Liver (tissue), 8 donors: ENCODE measurements at regions not wholly inside any gene's neighbourhood (a gene's known extent, or its start where the extent isn't known, plus 50 kb on each side); places are given as distances from the start of the nearest gene placed in this dataset.

Experiments
- DNase-seq: peaks from one replicate; pipeline ENCODE4 v3.0.0-alpha.2; 2017; ENCODE audit warnings: low spot score
- H3K27ac ChIP-seq, 2 donors: one replicate each; pipeline ENCODE4 v1.7.0; 2013; ENCODE audit warnings: inconsistent platforms in 2 of 2, low read length in 2 of 2, control low read depth in 1 of 2, low read depth in 1 of 2, mild to moderate bottlenecking in 1 of 2
- H3K27me3 ChIP-seq, 4 donors: one replicate each; pipeline versions ENCODE4 v1.6.1 to v1.7.0; 2013; ENCODE audit warnings: low read length in 3 of 4, inconsistent platforms in 1 of 4, mild to moderate bottlenecking in 1 of 4, moderate library complexity in 1 of 4; ENCODE audit not compliant: control insufficient read depth in 4 of 4, insufficient read depth in 4 of 4
- H3K36me3 ChIP-seq, 4 donors: one replicate each; pipeline versions ENCODE4 v1.6.1 to v1.7.0; 2013; ENCODE audit warnings: low read length in 3 of 4, mild to moderate bottlenecking in 3 of 4, low read depth in 1 of 4, moderate library complexity in 1 of 4; ENCODE audit not compliant: control insufficient read depth in 4 of 4, insufficient read depth in 3 of 4
- H3K4me1 ChIP-seq, 4 donors: one replicate each; pipeline versions ENCODE4 v1.6.1 to v1.7.0; 2013; ENCODE audit warnings: low read length in 3 of 4, mild to moderate bottlenecking in 3 of 4, moderate library complexity in 1 of 4; ENCODE audit not compliant: control insufficient read depth in 4 of 4, insufficient read depth in 4 of 4
- H3K4me3 ChIP-seq, 3 donors: one replicate each; pipeline versions ENCODE4 v1.6.1 to v1.7.0; 2013; ENCODE audit warnings: low read length in 3 of 3, control low read depth in 1 of 3, low read depth in 1 of 3, mild to moderate bottlenecking in 1 of 3
- H3K9ac ChIP-seq, 2 donors: one replicate each; pipeline ENCODE4 v1.7.0; 2013; ENCODE audit warnings: low read length in 2 of 2, mild to moderate bottlenecking in 2 of 2, moderate library complexity in 2 of 2, control low read depth in 1 of 2, low read depth in 1 of 2
- H3K9me3 ChIP-seq, 4 donors: one replicate each; pipeline versions ENCODE4 v1.6.1 to v1.7.0; 2013; ENCODE audit warnings: low read length in 3 of 4; ENCODE audit not compliant: control insufficient read depth in 4 of 4
- CTCF ChIP-seq: fragments of 150-350 bp; IDR thresholded peaks from 2 replicates; pipeline ENCODE4 v1.5.1; 2017; ENCODE audit warnings: improper control_type of control experiment, low read depth, low read length; ENCODE audit not compliant: missing input control
- EGR1 ChIP-seq, 2 donors: IDR thresholded peaks; 2 replicates each; pipeline ENCODE4 v1.6.1; 2016 to 2018; ENCODE audit warnings: antibody characterized with exemption in 2 of 2, low read depth in 2 of 2
- FOXA1 ChIP-seq: IDR thresholded peaks from 2 replicates; pipeline ENCODE4 v1.6.1; 2016; ENCODE audit warnings: antibody characterized with exemption
- FOXA2 ChIP-seq: IDR thresholded peaks from 2 replicates; pipeline ENCODE4 v1.6.1; 2016; ENCODE audit warnings: antibody characterized with exemption
- GABPA ChIP-seq, 2 donors: IDR thresholded peaks in 1 of 2; conservative IDR thresholded peaks in 1 of 2; 2 replicates each; pipeline ENCODE4 v1.6.1; 2016; ENCODE audit warnings: antibody characterized with exemption in 2 of 2, mild to moderate bottlenecking in 1 of 2, moderate library complexity in 1 of 2
- HNF4A ChIP-seq, 2 donors: conservative IDR thresholded peaks; 2 replicates each; pipeline ENCODE4 v1.6.1; 2016; ENCODE audit warnings: antibody characterized with exemption in 2 of 2, mild to moderate bottlenecking in 2 of 2
- HNF4G ChIP-seq: IDR thresholded peaks from 2 replicates; pipeline ENCODE4 v1.6.1; 2016; ENCODE audit warnings: antibody characterized with exemption
- JUND ChIP-seq, 2 donors: IDR thresholded peaks; 2 replicates each; pipeline ENCODE4 v1.6.1; 2016; ENCODE audit warnings: antibody characterized with exemption in 2 of 2
- MAX ChIP-seq: IDR thresholded peaks from 2 replicates; pipeline ENCODE4 v1.6.1; 2016; ENCODE audit warnings: antibody characterized with exemption
- NR2F2 ChIP-seq: IDR thresholded peaks from 2 replicates; pipeline ENCODE4 v1.6.1; 2016; ENCODE audit warnings: antibody characterized with exemption
- RAD21 ChIP-seq, 2 donors: IDR thresholded peaks; 2 replicates each; pipeline ENCODE4 v1.6.1; 2016; ENCODE audit warnings: antibody characterized with exemption in 2 of 2, mild to moderate bottlenecking in 2 of 2
- RXRA ChIP-seq, 2 donors: IDR thresholded peaks; 2 replicates each; pipeline ENCODE4 v1.6.1; 2017 to 2018; ENCODE audit warnings: antibody characterized with exemption in 2 of 2, mild to moderate bottlenecking in 1 of 2
- SP1 ChIP-seq: IDR thresholded peaks from 2 replicates; pipeline ENCODE4 v1.6.1; 2018; ENCODE audit warnings: antibody characterized with exemption, mild to moderate bottlenecking
- TAF1 ChIP-seq: conservative IDR thresholded peaks from 2 replicates; pipeline ENCODE4 v1.6.1; 2016; ENCODE audit warnings: antibody characterized with exemption, mild to moderate bottlenecking
- YY1 ChIP-seq: IDR thresholded peaks from 2 replicates; pipeline ENCODE4 v1.6.1; 2016; ENCODE audit warnings: antibody characterized with exemption, mild to moderate bottlenecking
- ZBTB33 ChIP-seq: IDR thresholded peaks from 2 replicates; pipeline ENCODE4 v1.6.1; 2016; ENCODE audit warnings: antibody characterized with exemption
- WGBS: extraction: QIAGEN DNeasy Blood & Tissue Kit; methylation state at CpG from one replicate; pipeline ENCODE4 v1.1.7; 2013; 5-methylcytosine and 5-hydroxymethylcytosine counted together
- TF ChIP-seq, protein P1 (sequence below): IDR thresholded peaks from 2 replicates; pipeline ENCODE4 v1.6.1; 2016; ENCODE audit warnings: antibody characterized with exemption, mild to moderate bottlenecking
- TF ChIP-seq, protein P2 (sequence below): IDR thresholded peaks from 2 replicates; pipeline ENCODE4 v1.6.1; 2016; ENCODE audit warnings: antibody characterized with exemption
- donor health status: healthy.
- donor health status: healthy.
- donor health status: healthy.
- donor health status: healthy.
- donor health status: healthy.

DNA sequence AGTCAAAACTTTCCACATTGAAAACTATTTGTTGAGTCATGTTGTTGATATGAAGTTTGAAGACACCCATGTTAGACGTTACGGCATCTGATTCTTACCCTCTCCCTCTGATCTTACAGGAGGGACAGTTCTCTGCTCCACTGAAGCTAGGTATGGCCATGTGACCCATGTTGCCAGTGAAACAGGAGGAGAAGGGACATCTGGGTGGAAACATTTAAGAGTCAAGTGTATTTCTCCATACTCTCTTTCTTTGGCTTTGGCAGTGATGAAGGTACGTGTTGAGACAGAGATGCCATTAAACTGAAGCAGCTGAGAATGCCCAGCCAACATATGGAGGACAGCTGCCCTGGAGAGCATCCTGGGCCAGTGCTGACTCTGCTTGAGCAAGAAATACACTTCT is 198.4 kb upstream of the PTGFR start:
- no peak for DNase-seq
- H3K27me3 ChIP-seq, result no peaks in the 10 kb centered on the region
- no peaks in the 10 kb centered on the region for H3K9me3 ChIP-seq
- no peak overlapping the region for H3K27ac ChIP-seq
- H3K4me3 ChIP-seq, result no peak overlapping the region
- H3K4me1 ChIP-seq, result peaks cover 0 to 1% (median 0%) of the 10 kb centered on the region in 4 donors
- H3K36me3 ChIP-seq, result no peaks in the 10 kb centered on the region
- no peak overlapping the region for H3K9ac ChIP-seq
- TF ChIP-seq TAF1 (no peak), HNF4A (conservative IDR thresholded peaks at IDR 0.05) (no peak), SP1 (no peak), FOXA1 (no peak), NR2F2 (no peak), EGR1 (IDR thresholded peaks at IDR 0.05; ENCODE audit: low read depth in 2 of 2) (no peak), RAD21 (IDR thresholded peaks at IDR 0.05) (no peak), FOXA2 (no peak), ZBTB33 (no peak), JUND (IDR thresholded peaks at IDR 0.05) (no peak), CTCF (no peak), HNF4G (no peak), YY1 (no peak), MAX (no peak), GABPA (IDR thresholded peaks at IDR 0.05 in 1 of 2, conservative IDR thresholded peaks at IDR 0.05 in 1 of 2) (no peak)
- TF ChIP-seq, protein P1, sequence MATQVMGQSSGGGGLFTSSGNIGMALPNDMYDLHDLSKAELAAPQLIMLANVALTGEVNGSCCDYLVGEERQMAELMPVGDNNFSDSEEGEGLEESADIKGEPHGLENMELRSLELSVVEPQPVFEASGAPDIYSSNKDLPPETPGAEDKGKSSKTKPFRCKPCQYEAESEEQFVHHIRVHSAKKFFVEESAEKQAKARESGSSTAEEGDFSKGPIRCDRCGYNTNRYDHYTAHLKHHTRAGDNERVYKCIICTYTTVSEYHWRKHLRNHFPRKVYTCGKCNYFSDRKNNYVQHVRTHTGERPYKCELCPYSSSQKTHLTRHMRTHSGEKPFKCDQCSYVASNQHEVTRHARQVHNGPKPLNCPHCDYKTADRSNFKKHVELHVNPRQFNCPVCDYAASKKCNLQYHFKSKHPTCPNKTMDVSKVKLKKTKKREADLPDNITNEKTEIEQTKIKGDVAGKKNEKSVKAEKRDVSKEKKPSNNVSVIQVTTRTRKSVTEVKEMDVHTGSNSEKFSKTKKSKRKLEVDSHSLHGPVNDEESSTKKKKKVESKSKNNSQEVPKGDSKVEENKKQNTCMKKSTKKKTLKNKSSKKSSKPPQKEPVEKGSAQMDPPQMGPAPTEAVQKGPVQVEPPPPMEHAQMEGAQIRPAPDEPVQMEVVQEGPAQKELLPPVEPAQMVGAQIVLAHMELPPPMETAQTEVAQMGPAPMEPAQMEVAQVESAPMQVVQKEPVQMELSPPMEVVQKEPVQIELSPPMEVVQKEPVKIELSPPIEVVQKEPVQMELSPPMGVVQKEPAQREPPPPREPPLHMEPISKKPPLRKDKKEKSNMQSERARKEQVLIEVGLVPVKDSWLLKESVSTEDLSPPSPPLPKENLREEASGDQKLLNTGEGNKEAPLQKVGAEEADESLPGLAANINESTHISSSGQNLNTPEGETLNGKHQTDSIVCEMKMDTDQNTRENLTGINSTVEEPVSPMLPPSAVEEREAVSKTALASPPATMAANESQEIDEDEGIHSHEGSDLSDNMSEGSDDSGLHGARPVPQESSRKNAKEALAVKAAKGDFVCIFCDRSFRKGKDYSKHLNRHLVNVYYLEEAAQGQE, result no peak
- TF ChIP-seq, protein P2, sequence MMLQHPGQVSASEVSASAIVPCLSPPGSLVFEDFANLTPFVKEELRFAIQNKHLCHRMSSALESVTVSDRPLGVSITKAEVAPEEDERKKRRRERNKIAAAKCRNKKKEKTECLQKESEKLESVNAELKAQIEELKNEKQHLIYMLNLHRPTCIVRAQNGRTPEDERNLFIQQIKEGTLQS, result no peak
- 90% methylated on average over 3 of the region's 3 CpGs for WGBS

DNA sequence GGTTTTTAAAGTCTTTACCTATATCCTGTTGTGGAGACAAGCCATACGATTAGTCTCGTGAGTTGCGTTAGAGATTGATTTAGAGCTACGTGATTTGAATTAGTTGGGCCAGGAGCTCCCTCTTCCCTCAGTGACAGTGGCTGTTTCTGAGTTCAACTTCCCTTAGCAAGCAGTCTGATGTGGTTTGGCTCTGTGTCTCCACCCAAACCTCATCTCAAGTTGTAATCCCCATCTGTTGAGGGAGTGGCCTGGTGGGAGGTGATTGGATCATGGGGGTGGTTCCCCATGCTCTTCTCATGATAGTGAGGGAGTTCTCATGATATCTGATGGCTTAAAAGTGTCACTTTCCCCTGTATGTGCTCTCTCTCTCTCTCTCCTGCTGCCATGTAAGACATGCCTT is 192.9 kb upstream of the PTGFR start:
- H3K4me1 ChIP-seq, result no peaks in the 10 kb centered on the region
- WGBS, result 96% methylated on average over 4 of the region's 4 CpGs
- DNase-seq, result no peak
- TF ChIP-seq, protein P1, result no peak
- no peak for TF ChIP-seq CTCF
- no peak for TF ChIP-seq HNF4G
- TF ChIP-seq RXRA (IDR thresholded peaks at IDR 0.05), result no peak
- TF ChIP-seq GABPA (IDR thresholded peaks at IDR 0.05 in 1 of 2, conservative IDR thresholded peaks at IDR 0.05 in 1 of 2), result no peak
- no peak for TF ChIP-seq NR2F2
- TF ChIP-seq EGR1 (IDR thresholded peaks at IDR 0.05; ENCODE audit: low read depth in 2 of 2), result no peak

More for the DNA sequence above, 192.9 kb upstream of the PTGFR start:
- H3K4me3 ChIP-seq, result no peak overlapping the region
- H3K27ac ChIP-seq, result no peak overlapping the region
- no peak overlapping the region for H3K9ac ChIP-seq
- H3K9me3 ChIP-seq, result no peaks in the 10 kb centered on the region
- no peaks in the 10 kb centered on the region for H3K27me3 ChIP-seq
- H3K36me3 ChIP-seq, result no peaks in the 10 kb centered on the region
